WTC11 (cell line): ENCODE measurements at regions not wholly inside any gene's neighbourhood (a gene's known extent, or its start where the extent isn't known, plus 50 kb on each side); places are given as distances from the start of the nearest gene placed in this dataset.

Experiments used
- ATAC-seq: fragments of 200-7000 bp; cut with Tn5 transposase; 2 replicates; pipeline ENCODE4 v1.10.0; 2021; ENCODE audit warnings: mild to moderate bottlenecking, moderate library complexity
- CTCF ChIA-PET: fragments of 300-600 bp; sonication (Branson Sonifier 250); formaldehyde crosslinking; loops from one replicate; lab custom pipeline; 2021; ENCODE audit warnings: antibody characterized with exemption; lab: Charles Lee
- POLR2A ChIA-PET: fragments of 350-600 bp; sonication (Branson Sonifier 250); formaldehyde crosslinking; loops from one replicate; lab custom pipeline; 2021; ENCODE audit warnings: antibody characterized with exemption; lab: Charles Lee
- DNase-seq: peaks from one replicate; pipeline ENCODE4 v3.0.0; 2021; ENCODE audit warnings: low spot score
- H3K27ac Mint-ChIP-seq: 2 replicates; pipeline ENCODE4 v1.8.0; 2021; ENCODE audit warnings: mixed read lengths
- H3K27me3 Mint-ChIP-seq: 2 replicates; pipeline ENCODE4 v1.8.0; 2021; ENCODE audit warnings: low read depth, mild to moderate bottlenecking, moderate library complexity, mixed read lengths
- H3K36me3 Mint-ChIP-seq: 2 replicates; pipeline ENCODE4 v1.8.0; 2021; ENCODE audit warnings: mixed read lengths
- H3K4me1 Mint-ChIP-seq: 2 replicates; pipeline ENCODE4 v1.8.0; 2022; ENCODE audit warnings: mixed read lengths
- H3K4me3 Mint-ChIP-seq: 2 replicates; pipeline ENCODE4 v1.8.0; 2021; ENCODE audit warnings: mild to moderate bottlenecking, moderate library complexity, mixed read lengths
- H3K9me3 Mint-ChIP-seq: 2 replicates; pipeline ENCODE4 v1.8.0; 2021; ENCODE audit warnings: mixed read lengths
- ATF2 ChIP-seq: sonication (generic); formaldehyde crosslinking; IDR thresholded peaks from 2 replicates; pipeline ENCODE4 v1.8.1; 2022; ENCODE audit warnings: low read depth, missing genetic modification reagents, borderline replicate concordance
- ATF6 ChIP-seq: sonication (generic); formaldehyde crosslinking; IDR thresholded peaks from 2 replicates; pipeline ENCODE4 v1.8.1; 2023; ENCODE audit warnings: mild to moderate bottlenecking, missing genetic modification reagents
- CBFB ChIP-seq: sonication (generic); formaldehyde crosslinking; IDR thresholded peaks from 2 replicates; pipeline ENCODE4 v1.8.1; 2022; ENCODE audit warnings: mild to moderate bottlenecking, low read depth, missing genetic modification reagents
- CREB1 ChIP-seq: sonication (generic); formaldehyde crosslinking; IDR thresholded peaks from 2 replicates; pipeline ENCODE4 v1.8.0; 2023; ENCODE audit warnings: mild to moderate bottlenecking, missing genetic modification reagents
- E2F5 ChIP-seq: sonication (generic); formaldehyde crosslinking; IDR thresholded peaks from 2 replicates; pipeline ENCODE4 v1.8.1; 2022; ENCODE audit warnings: mild to moderate bottlenecking, moderate library complexity, missing genetic modification reagents
- ESRRA ChIP-seq: sonication (generic); formaldehyde crosslinking; IDR thresholded peaks from 2 replicates; pipeline ENCODE4 v1.8.1; 2022; ENCODE audit warnings: mild to moderate bottlenecking, missing genetic modification reagents, borderline replicate concordance
- ETV6 ChIP-seq: sonication (generic); formaldehyde crosslinking; IDR thresholded peaks from 2 replicates; pipeline ENCODE4 v1.8.1; 2022; ENCODE audit warnings: mild to moderate bottlenecking, missing genetic modification reagents
- FOXP4 ChIP-seq: sonication (generic); formaldehyde crosslinking; IDR thresholded peaks from 2 replicates; pipeline ENCODE4 v1.8.0; 2022; ENCODE audit warnings: mild to moderate bottlenecking, missing genetic modification reagents
- GABPB1 ChIP-seq: sonication (generic); formaldehyde crosslinking; IDR thresholded peaks from 2 replicates; pipeline ENCODE4 v1.8.1; 2023; ENCODE audit warnings: mild to moderate bottlenecking, missing genetic modification reagents
- GTF2I ChIP-seq: fragments of 250-450 bp; sonication (Bioruptor Pico); conservative IDR thresholded peaks from 2 replicates; pipeline ENCODE4 v1.4.0; 2021; ENCODE audit warnings: mild to moderate bottlenecking
- HMGA2 ChIP-seq: fragments of 250-450 bp; sonication (Bioruptor Pico); IDR thresholded peaks from 2 replicates; pipeline ENCODE4 v1.4.0; 2021; ENCODE audit warnings: mild to moderate bottlenecking, moderate library complexity
- IRF1 ChIP-seq: sonication (generic); formaldehyde crosslinking; IDR thresholded peaks from 2 replicates; pipeline ENCODE4 v1.8.0; 2023; ENCODE audit warnings: missing genetic modification reagents
- IRF2 ChIP-seq: sonication (generic); formaldehyde crosslinking; IDR thresholded peaks from 2 replicates; pipeline ENCODE4 v1.8.0; 2022; ENCODE audit warnings: low read depth, missing genetic modification reagents, borderline replicate concordance
- JUN ChIP-seq: sonication (generic); formaldehyde crosslinking; IDR thresholded peaks from 2 replicates; pipeline ENCODE4 v1.8.0; 2023; ENCODE audit warnings: mild to moderate bottlenecking, missing genetic modification reagents
- MXD4 ChIP-seq: fragments of 250-450 bp; sonication (Bioruptor Pico); IDR thresholded peaks from 2 replicates; pipeline ENCODE4 v1.8.0; 2021; ENCODE audit warnings: mild to moderate bottlenecking, moderate library complexity, borderline replicate concordance
- NFATC4 ChIP-seq: fragments of 250-450 bp; sonication (Bioruptor Pico); IDR thresholded peaks from 2 replicates; pipeline ENCODE4 v1.9.0; 2021; ENCODE audit warnings: mild to moderate bottlenecking
- NFE2L1 ChIP-seq: sonication (generic); formaldehyde crosslinking; IDR thresholded peaks from 2 replicates; pipeline ENCODE4 v1.8.1; 2023; ENCODE audit warnings: missing genetic modification reagents
- SOX15 ChIP-seq: fragments of 250-450 bp; sonication (Bioruptor Pico); IDR thresholded peaks from 2 replicates; pipeline ENCODE4 v1.9.0; 2021; ENCODE audit warnings: mild to moderate bottlenecking
- TEAD1 ChIP-seq: sonication (generic); formaldehyde crosslinking; IDR thresholded peaks from 2 replicates; pipeline ENCODE4 v1.8.0; 2022; ENCODE audit warnings: mild to moderate bottlenecking, missing genetic modification reagents
- ZBTB43 ChIP-seq: sonication (generic); formaldehyde crosslinking; IDR thresholded peaks from 2 replicates; pipeline ENCODE4 v1.8.1; 2023; ENCODE audit warnings: mild to moderate bottlenecking, missing genetic modification reagents
- ZNF121 ChIP-seq: sonication (generic); formaldehyde crosslinking; IDR thresholded peaks from 2 replicates; pipeline ENCODE4 v1.8.0; 2023; ENCODE audit warnings: missing genetic modification reagents
- ZNF263 ChIP-seq: sonication (generic); formaldehyde crosslinking; IDR thresholded peaks from 2 replicates; pipeline ENCODE4 v1.8.1; 2022; ENCODE audit warnings: low read depth, mild to moderate bottlenecking, moderate library complexity, missing genetic modification reagents
- ZNF281 ChIP-seq: sonication (generic); formaldehyde crosslinking; IDR thresholded peaks from 2 replicates; pipeline ENCODE4 v1.8.0; 2023; ENCODE audit warnings: mild to moderate bottlenecking, missing genetic modification reagents
- ZNF416 ChIP-seq: fragments of 250-450 bp; sonication (Bioruptor Pico); IDR thresholded peaks from 2 replicates; pipeline ENCODE4 v1.9.0; 2021; ENCODE audit warnings: mild to moderate bottlenecking, inconsistent platforms
- ZNF512 ChIP-seq: sonication (generic); formaldehyde crosslinking; IDR thresholded peaks from 2 replicates; pipeline ENCODE4 v1.8.1; 2022; ENCODE audit warnings: missing genetic modification reagents, borderline replicate concordance
- ZNF671 ChIP-seq: fragments of 250-450 bp; sonication (Bioruptor Pico); IDR thresholded peaks from 2 replicates; pipeline ENCODE4 v1.8.0; 2021; ENCODE audit warnings: mild to moderate bottlenecking

- Mint-ChIP-seq H3K4me1 (no peaks in the 10 kb centered on the region), H3K4me3 (no peak overlapping the region), H3K27ac (no peak overlapping the region), H3K27me3 (no peaks in the 10 kb centered on the region), H3K36me3 (peaks cover 40% of the 10 kb centered on the region), H3K9me3 (peaks cover 58% of the 10 kb centered on the region)
- TF ChIP-seq GABPB1 (CRISPR knock-in tag) (no peak), ETV6 (CRISPR knock-in tag) (no peak), CREB1 (CRISPR knock-in tag) (no peak), NFATC4 (CRISPR knock-in tag) (no peak), ZNF281 (CRISPR knock-in tag) (no peak), ZNF121 (CRISPR knock-in tag) (no peak), ZNF512 (CRISPR knock-in tag) (no peak), FOXP4 (no peak), ZNF671 (no peak)
- DNase-seq (no peak), ATAC-seq (no peak)
- ChIA-PET CTCF (no interaction called here), POLR2A (no interaction called here)
Observed at GRCh38 chr2:52178845-52179244, 1146.9 kb upstream of the NRXN1 start.

- ATAC-seq (no peak), DNase-seq (no peak)
- ChIA-PET CTCF (no interaction called here), POLR2A (no interaction called here)
- no peaks in the 10 kb centered on the region for H3K9me3 Mint-ChIP-seq
- H3K27me3 Mint-ChIP-seq = no peaks in the 10 kb centered on the region
- peaks cover 5% of the 10 kb centered on the region; the same call in 1 of the 2 replicates for H3K4me1 Mint-ChIP-seq
- H3K4me3 Mint-ChIP-seq = no peak overlapping the region
- no peak overlapping the region for H3K27ac Mint-ChIP-seq
- H3K36me3 Mint-ChIP-seq = no peaks in the 10 kb centered on the region
- no peak for TF ChIP-seq E2F5 (CRISPR knock-in tag)
- no peak for TF ChIP-seq JUN (CRISPR knock-in tag)
- TF ChIP-seq ZBTB43 (CRISPR knock-in tag) = no peak
- no peak for TF ChIP-seq ZNF263 (CRISPR knock-in tag)
- TF ChIP-seq ESRRA (CRISPR knock-in tag) = no peak
- no peak for TF ChIP-seq IRF2 (CRISPR knock-in tag)
- no peak for TF ChIP-seq TEAD1 (CRISPR knock-in tag)
- no peak for TF ChIP-seq MXD4
- no peak for TF ChIP-seq ATF2 (CRISPR knock-in tag)
- TF ChIP-seq GTF2I (CRISPR knock-in tag) = no peak
- TF ChIP-seq NFE2L1 (CRISPR knock-in tag) = no peak
- no peak for TF ChIP-seq CBFB
- TF ChIP-seq SOX15 (CRISPR knock-in tag) = no peak
- no peak for TF ChIP-seq HMGA2 (CRISPR knock-in tag)
- no peak for TF ChIP-seq IRF1 (CRISPR knock-in tag)
- TF ChIP-seq NFATC4 (CRISPR knock-in tag) = no peak
- TF ChIP-seq ATF6 (CRISPR knock-in tag) = no peak
- TF ChIP-seq ZNF416 = no peak
Observed at GRCh38 chr2:52145005-52145404, 1113.1 kb upstream of the NRXN1 start.
